NT2/D1 (cell line): ENCODE measurements at regions not wholly inside any gene's neighbourhood (a gene's known extent, or its start where the extent isn't known, plus 50 kb on each side); places are given as distances from the start of the nearest gene placed in this dataset.

ENCODE experiments used
- SUZ12 ChIP-seq: IDR thresholded peaks from 2 replicates; pipeline ENCODE4 v1.6.1; 2011; ENCODE audit not compliant: insufficient read length, insufficient read depth; ENCODE audit errors: extremely low read depth
- YY1 ChIP-seq: IDR thresholded peaks from 2 replicates; pipeline ENCODE4 v1.6.1; 2011; ENCODE audit not compliant: insufficient read length, insufficient read depth

DNA sequence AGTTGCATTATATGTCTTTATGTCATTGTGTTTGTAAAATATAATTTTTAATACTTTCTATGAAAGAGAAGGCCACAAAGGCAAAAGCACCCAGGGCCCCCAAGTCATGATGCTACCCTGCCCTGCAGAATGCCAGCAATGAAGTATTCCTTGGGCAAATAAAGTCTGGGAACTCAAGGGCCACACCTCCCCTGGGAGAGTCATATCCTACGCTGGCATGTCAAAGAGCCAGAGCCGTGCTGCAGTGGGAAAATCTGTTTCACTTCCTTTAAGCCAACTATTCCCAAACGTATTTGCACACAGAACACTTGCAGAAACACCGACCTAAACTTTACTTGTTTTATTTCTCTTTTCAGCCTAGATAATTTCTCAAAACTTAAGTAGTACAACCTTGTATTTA, 98.4 kb upstream of the KAZN start:
- no peak for TF ChIP-seq SUZ12
- TF ChIP-seq YY1, result no peak
